Renal cortex interstitium (tissue), 11 donors: ENCODE measurements at regions not wholly inside any gene's neighbourhood (a gene's known extent, or its start where the extent isn't known, plus 50 kb on each side); places are given as distances from the start of the nearest gene placed in this dataset.

Experiments
- DNase-seq, 11 donors: peaks; one replicate each; pipeline ENCODE4 v3.0.0-alpha.2; 2013; ENCODE audit warnings: low read depth in 9 of 11, low spot score in 4 of 11; ENCODE audit errors: extremely low read depth in 1 of 11

GRCh38 chr7:136585954-136586670 is 282.3 kb upstream of the CHRM2 start:
- DNase-seq: no peak

- DNase-seq: no peak
Measured at GRCh38 chr7:136566491-136566890, 302.0 kb upstream of the CHRM2 start.

DNA sequence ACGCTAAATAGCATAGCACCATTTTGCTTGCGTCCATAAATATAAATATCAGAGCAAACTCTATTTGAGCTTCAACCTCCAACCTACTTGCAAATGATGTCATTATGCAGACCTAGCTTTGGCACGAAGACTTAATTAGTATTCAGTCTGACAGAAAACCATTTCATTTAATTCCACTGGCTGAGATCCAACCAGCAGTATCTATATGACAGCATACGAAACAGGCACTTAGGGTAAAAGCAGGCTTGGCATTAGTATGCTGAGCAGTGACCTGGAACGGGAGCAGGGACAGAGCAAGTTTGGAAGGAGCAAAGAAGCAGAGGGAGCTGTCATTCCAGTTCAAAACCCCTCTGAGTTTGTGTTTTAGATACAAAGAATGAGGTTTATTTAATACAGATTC is 312.5 kb upstream of the CHRM2 start:
- DNase-seq: no peak

- no peak for DNase-seq
Measured at GRCh38 chr7:136551618-136552017, 316.8 kb upstream of the CHRM2 start.

GRCh38 chr7:136549756-136550155 is 318.7 kb upstream of the CHRM2 start:
- no peak for DNase-seq

GRCh38 chr7:136533732-136534131 is 334.7 kb upstream of the CHRM2 start:
- no peak for DNase-seq

- DNase-seq: no peak
Measured at GRCh38 chr7:136530831-136531230, 337.6 kb upstream of the CHRM2 start.

DNA sequence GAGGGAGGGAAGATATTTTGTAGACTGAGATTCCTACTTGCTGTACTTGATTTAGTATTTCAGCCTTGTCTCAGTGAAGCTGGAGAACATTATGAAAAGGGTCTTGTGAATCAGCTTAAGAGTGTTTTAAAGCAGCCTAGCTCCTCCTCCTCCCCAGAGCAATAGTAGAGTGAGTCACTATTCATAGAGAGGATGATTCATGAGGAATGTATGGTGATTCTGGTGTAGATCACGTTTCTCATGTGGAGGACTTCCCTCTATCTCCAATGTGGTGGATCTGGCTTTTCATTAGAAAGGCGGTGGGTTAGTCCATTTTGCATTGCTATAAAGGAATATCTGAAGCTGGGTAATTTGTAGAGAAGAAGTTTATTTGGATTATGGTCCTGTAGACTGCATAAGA is 340.1 kb upstream of the CHRM2 start:
- no peak for DNase-seq

DNA sequence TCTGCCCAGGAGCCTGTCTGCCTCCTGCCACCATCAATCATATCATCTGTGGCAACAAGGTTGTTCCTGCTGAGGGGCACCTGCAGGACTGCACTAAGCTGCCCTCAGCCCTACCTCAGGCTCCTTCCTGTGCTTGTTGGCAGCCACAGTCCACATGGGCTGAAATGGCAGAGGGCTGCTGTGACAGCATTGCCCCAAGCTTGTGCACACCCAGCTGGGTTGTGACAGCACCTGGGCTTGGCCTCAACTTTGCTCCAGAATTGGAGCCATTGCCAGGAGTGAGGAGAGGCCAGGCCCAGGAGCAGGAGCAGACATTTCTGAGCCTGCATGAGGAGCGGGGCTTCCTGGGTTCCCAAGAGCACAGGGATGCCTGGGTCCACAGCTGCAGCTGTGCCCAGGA is 340.9 kb upstream of the CHRM2 start:
- no peak for DNase-seq

DNA sequence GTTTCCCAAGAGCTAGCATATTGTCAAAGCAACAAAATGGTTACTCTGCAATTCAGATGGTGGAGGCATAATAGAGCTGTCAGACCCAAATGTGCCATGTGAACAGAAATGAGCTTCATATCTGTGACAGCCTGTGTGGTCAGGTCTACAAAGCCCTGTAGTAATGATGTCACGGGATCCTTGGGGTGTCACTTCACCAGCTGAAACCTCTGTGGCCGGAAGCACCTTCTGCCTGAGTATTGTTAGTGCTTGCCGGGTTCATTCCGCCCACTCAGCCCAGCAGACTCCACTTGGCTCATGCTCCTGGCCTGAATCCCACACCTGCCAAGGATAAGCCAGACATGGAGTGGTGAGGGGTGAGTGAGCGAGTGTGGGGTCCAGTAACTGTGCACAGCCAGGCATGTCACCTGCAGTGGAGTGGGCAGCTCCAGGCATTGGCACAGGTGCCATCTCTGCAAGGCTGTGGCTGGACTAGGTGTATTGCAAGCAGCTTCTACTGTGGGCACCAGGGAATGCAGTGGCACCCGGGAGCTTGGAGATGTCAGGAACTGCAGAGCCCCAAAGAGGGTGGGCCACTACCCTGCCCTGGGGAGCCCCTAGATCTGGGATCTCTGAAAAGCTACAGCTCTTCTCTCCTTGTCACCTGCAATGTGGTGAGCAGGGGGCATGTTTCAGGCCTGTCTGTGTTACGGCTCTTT is 341.9 kb upstream of the CHRM2 start:
- DNase-seq: no peak

GRCh38 chr7:136523571-136523970 is 344.9 kb upstream of the CHRM2 start:
- DNase-seq: no peak

GRCh38 chr7:136517971-136518370 is 350.5 kb upstream of the CHRM2 start:
- DNase-seq: no peak

GRCh38 chr7:136514776-136515175 is 353.7 kb upstream of the CHRM2 start:
- no peak for DNase-seq

- DNase-seq: no peak
Measured at GRCh38 chr7:136513744-136514143, 354.7 kb upstream of the CHRM2 start.

GRCh38 chr7:136509466-136509865 is 359.0 kb upstream of the CHRM2 start:
- DNase-seq: no peak

DNA sequence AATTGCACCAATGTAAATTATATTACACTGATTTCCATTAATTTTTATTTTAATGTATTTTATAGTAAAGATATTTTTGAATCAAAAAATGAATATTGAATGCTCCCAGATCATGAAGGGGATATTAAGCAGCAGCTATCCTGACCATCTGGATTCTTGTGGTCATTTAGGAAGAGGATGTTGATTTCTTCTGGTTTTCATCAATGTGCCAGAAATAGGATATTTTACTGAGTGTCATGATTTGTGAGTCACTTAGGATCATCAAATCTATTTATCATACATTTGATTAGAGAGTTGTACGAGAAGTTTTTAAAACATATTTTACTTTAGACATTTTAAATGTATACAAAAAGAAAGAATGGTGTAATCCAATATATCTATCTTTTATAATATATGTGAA is 366.3 kb upstream of the CHRM2 start:
- DNase-seq: no peak

GRCh38 chr7:136501151-136501550 is 367.3 kb upstream of the CHRM2 start:
- no peak for DNase-seq

DNA sequence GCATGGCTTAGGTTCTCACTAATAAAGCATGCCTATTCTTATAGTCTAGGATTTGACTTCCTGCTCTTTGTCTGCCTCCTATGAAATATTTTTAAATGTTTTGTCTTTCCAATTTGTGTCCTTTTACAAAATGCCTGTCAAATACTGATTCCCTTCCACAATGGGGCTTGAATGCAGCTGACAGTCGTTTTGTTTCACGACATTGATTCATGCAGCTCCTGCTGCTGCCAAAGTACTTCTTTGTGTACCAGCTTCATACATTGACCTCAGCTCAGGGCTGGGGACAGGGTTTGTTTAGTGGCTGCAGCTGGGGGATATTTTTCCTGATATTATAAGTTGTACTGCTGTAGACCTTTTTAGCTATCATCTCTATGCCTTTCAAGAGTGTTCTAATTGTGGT is 371.9 kb upstream of the CHRM2 start:
- no peak for DNase-seq

DNA sequence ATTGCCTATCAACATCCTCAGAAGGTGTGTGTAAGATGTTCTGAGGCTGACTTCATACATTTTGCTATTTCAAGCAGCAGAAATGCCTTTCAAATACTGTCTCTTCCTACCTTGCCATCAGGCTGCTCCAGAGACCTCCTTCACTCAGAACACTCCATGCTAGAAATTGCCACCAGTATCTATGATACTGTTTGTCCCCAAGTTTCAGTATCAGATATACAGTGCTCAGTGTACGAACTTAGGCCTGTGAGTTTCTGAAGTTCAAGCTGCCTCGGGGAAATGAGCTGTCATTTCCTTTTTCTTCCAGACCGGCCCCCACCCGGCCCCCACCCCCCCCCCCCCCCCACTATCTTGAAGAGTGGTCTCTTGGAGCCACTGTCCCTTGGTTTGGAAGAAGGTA is 373.4 kb upstream of the CHRM2 start:
- no peak for DNase-seq

- no peak for DNase-seq
Measured at GRCh38 chr7:136492366-136492765, 376.1 kb upstream of the CHRM2 start.

- DNase-seq: no peak
Measured at GRCh38 chr7:136489808-136490207, 378.6 kb upstream of the CHRM2 start.
